PFSK-1 (cell line): ENCODE measurements at regions not wholly inside any gene's neighbourhood (a gene's known extent, or its start where the extent isn't known, plus 50 kb on each side); places are given as distances from the start of the nearest gene placed in this dataset.

Experiments used
- FOXP2 ChIP-seq: optimal IDR thresholded peaks from 2 replicates; pipeline ENCODE3; 2011; ENCODE audit warnings: borderline replicate concordance, control low read depth, inconsistent platforms; ENCODE audit not compliant: insufficient read depth; ENCODE audit errors: extremely low read length, extremely low read depth
- POLR2AphosphoS5 ChIP-seq: IDR thresholded peaks from 2 replicates; pipeline ENCODE4 v1.6.1; 2012; ENCODE audit warnings: low read depth, mild to moderate bottlenecking, control low read depth, low read length, moderate library complexity
- REST ChIP-seq, 2 experiments: IDR thresholded peaks; 2 replicates each; pipeline versions ENCODE4 v1.6.1 to v1.8.0; 2011 to 2012; ENCODE audit warnings: low read depth in 2 of 2, low read length in 2 of 2, control low read depth in 1 of 2, inconsistent platforms in 1 of 2, mild to moderate bottlenecking in 1 of 2, moderate library complexity in 1 of 2; ENCODE audit not compliant: insufficient read depth in 1 of 2
- SIN3A ChIP-seq: IDR thresholded peaks from 2 replicates; pipeline ENCODE4 v1.6.1; 2012; ENCODE audit warnings: mild to moderate bottlenecking, low read length, moderate library complexity, borderline replicate concordance; ENCODE audit not compliant: insufficient read depth
- TAF1 ChIP-seq: IDR thresholded peaks from 2 replicates; pipeline ENCODE4 v1.6.1; 2012; ENCODE audit warnings: low read length, control low read depth, borderline replicate concordance; ENCODE audit not compliant: insufficient read depth

DNA sequence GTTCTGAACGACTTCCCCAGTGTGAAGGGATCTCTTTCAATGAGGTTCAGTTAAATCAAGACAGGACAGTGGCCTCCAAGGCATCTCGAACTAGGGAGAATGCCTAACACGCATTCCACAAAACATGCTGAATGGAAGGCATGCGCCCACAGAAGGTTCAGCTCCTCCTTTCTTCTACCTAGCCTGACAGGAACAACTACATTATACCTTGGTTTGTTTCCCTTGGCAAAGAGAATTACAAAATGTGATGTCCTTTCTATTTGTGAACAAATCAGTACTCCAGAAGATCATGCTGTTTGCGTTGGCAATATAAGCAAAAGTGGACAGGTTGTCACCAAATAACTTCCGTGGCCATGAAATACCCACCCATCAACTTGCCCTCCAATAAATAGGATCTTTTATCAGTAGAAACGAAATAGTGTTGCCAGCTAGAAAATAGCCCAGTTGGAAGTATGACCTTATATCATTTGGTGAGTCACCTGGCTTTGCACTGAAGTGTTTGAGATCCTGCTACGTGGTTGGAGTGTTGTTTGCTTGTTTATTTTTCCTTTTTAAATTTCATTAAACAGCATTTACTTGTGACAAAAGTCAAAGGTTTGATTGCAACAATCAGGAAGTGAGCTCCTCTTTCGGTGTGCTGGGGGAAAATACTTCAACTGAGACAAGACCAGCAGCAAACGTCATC lies 117.0 kb upstream of the FAM204A start:
- TF ChIP-seq REST (IDR thresholded peaks at IDR 0.05; ENCODE audit: insufficient read depth in 1 of 2, low read depth in 2 of 2, low read length in 2 of 2) (no peak), TAF1 (no peak), POLR2AphosphoS5 (no peak), FOXP2 (no peak), SIN3A (no peak)

- TF ChIP-seq TAF1 (no peak), REST (IDR thresholded peaks at IDR 0.05; ENCODE audit: insufficient read depth in 1 of 2, low read depth in 2 of 2, low read length in 2 of 2) (no peak), SIN3A (no peak), POLR2AphosphoS5 (no peak), FOXP2 (no peak)
These were observed 115.8 kb upstream of the FAM204A start for GRCh38 chr10:118457824-118458428.

DNA sequence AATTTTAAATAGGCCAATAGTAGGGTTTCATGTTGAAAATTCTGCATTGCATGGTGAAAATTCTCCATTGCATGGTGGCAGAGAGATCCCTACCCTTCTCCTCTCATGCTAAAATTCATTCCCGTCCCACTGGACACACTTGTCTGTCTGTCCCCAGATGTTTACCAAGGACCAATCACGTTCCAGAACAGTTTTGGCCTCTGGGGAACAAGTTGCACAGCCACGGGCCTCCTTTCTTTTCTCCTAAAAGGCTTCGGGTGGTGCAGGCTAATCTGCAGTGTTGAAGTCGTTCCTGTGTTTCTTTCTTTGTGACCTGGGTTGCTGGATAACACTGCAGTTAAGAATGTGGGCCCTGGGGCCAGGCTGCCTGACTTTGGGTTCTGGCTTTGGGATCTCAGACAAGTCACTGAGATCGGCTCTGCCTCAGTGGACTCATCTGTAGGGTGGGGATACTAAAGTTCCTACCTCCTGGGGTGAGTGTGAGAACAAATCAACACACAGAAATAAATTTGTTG lies 113.1 kb upstream of the FAM204A start:
- TF ChIP-seq POLR2AphosphoS5 (no peak), REST (IDR thresholded peaks at IDR 0.05; ENCODE audit: insufficient read depth in 1 of 2, low read depth in 2 of 2, low read length in 2 of 2) (no peak), TAF1 (no peak), FOXP2 (no peak), SIN3A (no peak)

DNA sequence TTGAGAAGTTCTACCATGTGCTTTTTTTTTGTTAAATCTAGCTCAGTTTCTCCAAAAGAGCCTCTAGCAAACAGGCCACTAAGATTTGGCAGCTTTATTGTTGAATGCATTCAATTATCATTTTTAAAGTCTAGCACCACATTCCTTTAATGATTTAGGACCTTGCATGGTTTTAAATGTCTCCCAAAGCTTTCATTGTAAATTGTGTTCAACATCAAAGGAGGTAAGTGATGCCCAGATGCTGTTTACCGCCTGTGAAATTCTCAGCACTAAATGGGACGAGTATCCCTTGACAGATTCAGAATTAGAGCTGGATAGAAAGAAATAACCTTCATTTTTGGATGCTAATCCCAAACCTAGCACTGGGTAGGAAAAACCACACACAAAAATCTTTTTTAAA lies 112.1 kb upstream of the FAM204A start:
- TF ChIP-seq REST (IDR thresholded peaks at IDR 0.05; ENCODE audit: insufficient read depth in 1 of 2, low read depth in 2 of 2, low read length in 2 of 2) (no peak), TAF1 (no peak), POLR2AphosphoS5 (no peak), SIN3A (no peak)
